ENCODE measurements at regions not wholly inside any gene's neighbourhood (a gene's known extent, or its start where the extent isn't known, plus 50 kb on each side); places are given as distances from the start of the nearest gene placed in this dataset.

GRCh38 chr15:29468899-29469298 is 199.3 kb upstream of the NSMCE3 start:
- Histone ChIP-seq H3K36me3 (ENCODE audit: control insufficient read depth in 2 of 2, insufficient read depth in 1 of 2, low read length in 2 of 2) (no peaks in the 10 kb centered on the region), H3K4me3 (ENCODE audit: low read depth, low read length) (no peak overlapping the region), H3K9me3 (ENCODE audit: control insufficient read depth, insufficient read depth, low read depth, low read length) (no peaks in the 10 kb centered on the region), H3K27ac (ENCODE audit: extremely low read depth, low read depth, low read length) (no peak overlapping the region), H3K4me1 (ENCODE audit: control insufficient read depth, insufficient read depth, low read length) (peaks cover 4% of the 10 kb centered on the region; the same call in 1 of the 2 replicates)
- POLR2A ChIA-PET: no interaction called here
- CTCF ChIA-PET: no interaction called here
- TF ChIP-seq ZNF416 (tag by site-specific recombination; IDR thresholded peaks at IDR 0.05) (no peak), PRDM1 (tag by site-specific recombination; IDR thresholded peaks at IDR 0.05) (no peak)

DNA sequence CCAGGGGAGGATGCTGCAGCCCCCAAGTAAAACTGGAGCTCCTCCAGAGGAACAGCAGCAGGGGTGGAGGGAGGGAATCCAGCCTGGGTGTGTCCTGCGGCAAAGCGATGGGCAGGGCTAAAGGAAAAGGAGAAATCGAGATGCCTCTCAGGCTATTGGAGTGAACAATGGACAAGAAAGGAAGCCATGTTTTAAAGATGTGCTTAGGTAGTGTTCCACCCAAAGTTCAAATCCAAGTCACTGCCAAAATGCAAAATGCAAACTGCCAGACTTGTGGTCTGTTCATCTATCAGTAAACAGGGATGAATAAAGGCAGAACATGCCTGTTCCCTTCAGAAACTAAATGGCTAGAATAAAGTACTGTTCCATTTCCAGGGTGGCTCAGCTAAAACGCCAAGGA is 197.5 kb upstream of the NSMCE3 start:
- CTCF ChIA-PET: no interaction called here
- peaks cover 4% of the 10 kb centered on the region; the same call in 1 of the 2 replicates for H3K4me1 ChIP-seq (ENCODE audit: control insufficient read depth, insufficient read depth, low read length)
- H3K4me3 ChIP-seq (ENCODE audit: low read depth, low read length): no peak overlapping the region
- POLR2A ChIA-PET: no interaction called here
- no peaks in the 10 kb centered on the region for H3K9me3 ChIP-seq (ENCODE audit: control insufficient read depth, insufficient read depth, low read depth, low read length)
- TF ChIP-seq GLIS1 (tag by site-specific recombination; IDR thresholded peaks at IDR 0.05) (peak; percentile 4; the same call in 1 of the 2 replicates), ZSCAN16 (tag by site-specific recombination; IDR thresholded peaks at IDR 0.05) (no peak)
- no peaks in the 10 kb centered on the region for H3K36me3 ChIP-seq (ENCODE audit: control insufficient read depth in 2 of 2, insufficient read depth in 1 of 2, low read length in 2 of 2)
- H3K27ac ChIP-seq (ENCODE audit: extremely low read depth, low read depth, low read length): no peak overlapping the region

GRCh38 chr15:29466292-29466691 is 196.7 kb upstream of the NSMCE3 start:
- H3K36me3 ChIP-seq (ENCODE audit: control insufficient read depth in 2 of 2, insufficient read depth in 1 of 2, low read length in 2 of 2): no peaks in the 10 kb centered on the region
- no peak overlapping the region for H3K4me3 ChIP-seq (ENCODE audit: low read depth, low read length)
- CTCF ChIA-PET: no interaction called here
- H3K9me3 ChIP-seq (ENCODE audit: control insufficient read depth, insufficient read depth, low read depth, low read length): no peaks in the 10 kb centered on the region
- H3K27ac ChIP-seq (ENCODE audit: extremely low read depth, low read depth, low read length): no peak overlapping the region
- TF ChIP-seq ZBTB8A (tag by site-specific recombination; IDR thresholded peaks at IDR 0.05) (no peak), GLIS1 (tag by site-specific recombination; IDR thresholded peaks at IDR 0.05) (peak; percentile 96), ZNF529 (tag by site-specific recombination; IDR thresholded peaks at IDR 0.05; ENCODE audit: insufficient replicate concordance) (no peak), GLI2 (tag by site-specific recombination; IDR thresholded peaks at IDR 0.05; ENCODE audit: borderline replicate concordance, low read depth) (no peak)
- TF ChIP-seq, protein P1, sequence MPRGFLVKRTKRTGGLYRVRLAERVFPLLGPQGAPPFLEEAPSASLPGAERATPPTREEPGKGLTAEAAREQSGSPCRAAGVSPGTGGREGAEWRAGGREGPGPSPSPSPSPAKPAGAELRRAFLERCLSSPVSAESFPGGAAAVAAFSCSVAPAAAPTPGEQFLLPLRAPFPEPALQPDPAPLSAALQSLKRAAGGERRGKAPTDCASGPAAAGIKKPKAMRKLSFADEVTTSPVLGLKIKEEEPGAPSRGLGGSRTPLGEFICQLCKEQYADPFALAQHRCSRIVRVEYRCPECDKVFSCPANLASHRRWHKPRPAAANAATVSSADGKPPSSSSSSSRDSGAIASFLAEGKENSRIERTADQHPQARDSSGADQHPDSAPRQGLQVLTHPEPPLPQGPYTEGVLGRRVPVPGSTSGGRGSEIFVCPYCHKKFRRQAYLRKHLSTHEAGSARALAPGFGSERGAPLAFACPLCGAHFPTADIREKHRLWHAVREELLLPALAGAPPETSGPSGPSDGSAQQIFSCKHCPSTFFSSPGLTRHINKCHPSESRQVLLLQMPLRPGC (tag by site-specific recombination; IDR thresholded peaks at IDR 0.05): no peak
- POLR2A ChIA-PET: no interaction called here
- peaks cover 4% of the 10 kb centered on the region; the same call in 1 of the 2 replicates for H3K4me1 ChIP-seq (ENCODE audit: control insufficient read depth, insufficient read depth, low read length)

DNA sequence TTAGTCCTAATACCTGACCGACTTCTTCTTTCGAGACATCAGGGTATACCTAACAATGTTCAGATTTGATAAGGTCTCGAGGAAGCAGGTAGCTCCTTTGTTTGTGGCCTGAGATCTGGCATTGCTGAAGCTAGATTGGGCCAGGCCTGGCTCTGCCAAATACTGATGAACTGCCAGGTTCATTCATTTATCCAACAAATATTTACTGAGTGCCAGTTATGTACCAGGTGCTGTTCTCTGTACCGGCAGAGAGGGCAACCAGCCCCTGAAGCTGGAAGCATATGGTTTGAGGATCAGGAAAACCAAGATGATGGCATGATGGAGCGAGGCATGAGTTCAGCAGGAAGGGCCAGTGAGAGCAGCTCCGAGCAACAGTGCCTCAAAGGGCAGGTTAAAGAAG is 196.2 kb upstream of the NSMCE3 start:
- H3K4me1 ChIP-seq (ENCODE audit: control insufficient read depth, insufficient read depth, low read length): no peaks in the 10 kb centered on the region; the same call in 1 of the 2 replicates
- H3K9me3 ChIP-seq (ENCODE audit: control insufficient read depth, insufficient read depth, low read depth, low read length): no peaks in the 10 kb centered on the region
- H3K4me3 ChIP-seq (ENCODE audit: low read depth, low read length): no peak overlapping the region
- no peak overlapping the region for H3K27ac ChIP-seq (ENCODE audit: extremely low read depth, low read depth, low read length)
- CTCF ChIA-PET: no interaction called here
- POLR2A ChIA-PET: no interaction called here
- no peak for TF ChIP-seq ZNF837 (tag by site-specific recombination; IDR thresholded peaks at IDR 0.05)
- no peaks in the 10 kb centered on the region for H3K36me3 ChIP-seq (ENCODE audit: control insufficient read depth in 2 of 2, insufficient read depth in 1 of 2, low read length in 2 of 2)

- TF ChIP-seq ZNF223 (tag by site-specific recombination; IDR thresholded peaks at IDR 0.05) (no peak), HOXA7 (CRISPR knock-in tag; IDR thresholded peaks at IDR 0.05; ENCODE audit: borderline replicate concordance) (no peak), ZNF132 (tag by site-specific recombination; IDR thresholded peaks at IDR 0.05; ENCODE audit: borderline replicate concordance) (no peak), GLIS2 (tag by site-specific recombination; IDR thresholded peaks at IDR 0.05) (no peak), ZNF621 (tag by site-specific recombination; IDR thresholded peaks at IDR 0.05) (no peak), ZNF529 (tag by site-specific recombination; IDR thresholded peaks at IDR 0.05; ENCODE audit: insufficient replicate concordance) (no peak), ZSCAN18 (tag by site-specific recombination; IDR thresholded peaks at IDR 0.05) (no peak)
- TF ChIP-seq, protein P2, sequence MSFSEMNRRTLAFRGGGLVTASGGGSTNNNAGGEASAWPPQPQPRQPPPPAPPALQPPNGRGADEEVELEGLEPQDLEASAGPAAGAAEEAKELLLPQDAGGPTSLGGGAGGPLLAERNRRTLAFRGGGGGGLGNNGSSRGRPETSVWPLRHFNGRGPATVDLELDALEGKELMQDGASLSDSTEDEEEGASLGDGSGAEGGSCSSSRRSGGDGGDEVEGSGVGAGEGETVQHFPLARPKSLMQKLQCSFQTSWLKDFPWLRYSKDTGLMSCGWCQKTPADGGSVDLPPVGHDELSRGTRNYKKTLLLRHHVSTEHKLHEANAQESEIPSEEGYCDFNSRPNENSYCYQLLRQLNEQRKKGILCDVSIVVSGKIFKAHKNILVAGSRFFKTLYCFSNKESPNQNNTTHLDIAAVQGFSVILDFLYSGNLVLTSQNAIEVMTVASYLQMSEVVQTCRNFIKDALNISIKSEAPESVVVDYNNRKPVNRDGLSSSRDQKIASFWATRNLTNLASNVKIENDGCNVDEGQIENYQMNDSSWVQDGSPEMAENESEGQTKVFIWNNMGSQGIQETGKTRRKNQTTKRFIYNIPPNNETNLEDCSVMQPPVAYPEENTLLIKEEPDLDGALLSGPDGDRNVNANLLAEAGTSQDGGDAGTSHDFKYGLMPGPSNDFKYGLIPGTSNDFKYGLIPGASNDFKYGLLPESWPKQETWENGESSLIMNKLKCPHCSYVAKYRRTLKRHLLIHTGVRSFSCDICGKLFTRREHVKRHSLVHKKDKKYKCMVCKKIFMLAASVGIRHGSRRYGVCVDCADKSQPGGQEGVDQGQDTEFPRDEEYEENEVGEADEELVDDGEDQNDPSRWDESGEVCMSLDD (tag by site-specific recombination; IDR thresholded peaks at IDR 0.05): no peak
- CTCF ChIA-PET: no interaction called here
- POLR2A ChIA-PET: no interaction called here
- Histone ChIP-seq H3K9me3 (ENCODE audit: control insufficient read depth, insufficient read depth, low read depth, low read length) (no peaks in the 10 kb centered on the region), H3K27ac (ENCODE audit: extremely low read depth, low read depth, low read length) (no peak overlapping the region), H3K4me3 (ENCODE audit: low read depth, low read length) (no peak overlapping the region), H3K4me1 (ENCODE audit: control insufficient read depth, insufficient read depth, low read length) (no peaks in the 10 kb centered on the region), H3K36me3 (ENCODE audit: control insufficient read depth in 2 of 2, insufficient read depth in 1 of 2, low read length in 2 of 2) (no peaks in the 10 kb centered on the region)
Measured at GRCh38 chr15:29465196-29465595, 195.6 kb upstream of the NSMCE3 start.
